GM19025 (cell line): ENCODE measurements at regions not wholly inside any gene's neighbourhood (a gene's known extent, or its start where the extent isn't known, plus 50 kb on each side); places are given as distances from the start of the nearest gene placed in this dataset.

Experiments
- ATAC-seq: cut with Tn5 transposase; IDR thresholded peaks from one replicate; pipeline ENCODE4 v1.9.1; 2021; ENCODE audit warnings: mild to moderate bottlenecking, low read depth, moderate library complexity; ENCODE audit not compliant: unreplicated experiment

DNA sequence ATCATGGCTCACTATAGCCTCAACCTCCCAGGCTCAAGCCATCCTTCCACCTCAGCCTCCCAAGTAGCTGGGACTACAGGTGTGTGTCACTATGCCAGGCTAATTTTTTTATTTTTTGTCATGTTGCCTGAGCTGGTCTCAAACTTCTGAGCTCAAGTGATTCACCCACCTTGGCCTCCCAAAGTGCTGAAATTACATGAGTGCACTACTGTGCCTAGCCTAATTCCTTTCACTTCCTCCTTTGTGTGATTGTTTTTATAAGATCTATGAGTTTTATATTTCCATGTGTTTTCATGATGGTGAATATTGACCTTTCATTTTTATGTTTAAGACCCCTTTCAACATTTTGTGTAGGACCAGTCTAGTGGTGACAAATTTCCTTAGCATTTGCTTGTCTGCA is 55.2 kb upstream of the IL12B start:
- ATAC-seq: no peak

DNA sequence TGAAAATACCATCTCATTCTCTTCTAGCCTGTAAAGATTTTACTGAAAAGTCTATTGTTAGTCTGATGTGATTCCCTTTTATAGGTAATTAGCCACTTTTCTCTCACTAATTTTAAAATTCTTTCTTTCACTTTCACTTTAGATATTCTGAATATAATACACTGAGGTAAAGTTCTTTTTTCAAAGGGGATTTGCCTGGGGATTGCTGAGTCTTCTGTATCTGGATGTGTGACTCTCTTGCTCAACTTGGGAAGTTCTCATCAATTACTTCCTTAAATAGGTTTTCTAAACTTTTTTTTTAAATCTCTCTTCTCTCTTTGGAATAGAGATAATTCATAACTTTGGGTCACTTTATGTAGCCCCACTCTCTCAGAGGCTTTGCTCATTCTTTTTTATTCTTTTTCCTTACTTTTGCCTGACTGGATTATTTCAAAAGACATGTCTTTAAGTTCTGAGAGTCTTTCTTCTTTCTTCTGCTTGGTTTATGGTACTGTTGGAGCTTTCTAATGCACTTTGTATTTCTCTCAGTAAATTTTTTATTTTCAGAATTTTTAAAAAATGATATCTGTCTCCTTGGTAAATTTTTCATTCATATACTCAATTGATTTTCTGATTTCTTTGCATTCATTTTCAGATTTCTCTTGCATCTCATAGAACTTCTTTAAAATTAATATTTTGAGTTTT is 55.9 kb upstream of the IL12B start:
- no peak for ATAC-seq

DNA sequence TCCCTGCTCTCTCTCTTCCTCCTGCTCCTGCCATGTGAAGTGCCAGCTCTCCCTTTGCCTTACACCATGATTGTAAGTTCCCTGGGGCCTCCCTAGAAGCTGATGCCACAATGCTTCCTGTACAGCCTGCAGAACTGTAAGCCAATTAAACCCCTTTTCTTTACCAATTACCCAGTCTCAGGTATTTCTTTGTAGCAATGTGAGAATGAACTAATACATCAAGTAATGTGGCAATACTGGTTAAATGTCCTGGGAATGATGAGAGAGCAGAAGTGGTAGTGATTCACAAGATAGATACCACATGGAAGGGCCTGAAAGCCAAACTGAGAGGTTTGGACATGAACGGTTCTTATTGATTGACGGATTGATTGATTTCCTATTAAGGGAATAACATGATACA is 62.6 kb upstream of the IL12B start:
- no peak for ATAC-seq

DNA sequence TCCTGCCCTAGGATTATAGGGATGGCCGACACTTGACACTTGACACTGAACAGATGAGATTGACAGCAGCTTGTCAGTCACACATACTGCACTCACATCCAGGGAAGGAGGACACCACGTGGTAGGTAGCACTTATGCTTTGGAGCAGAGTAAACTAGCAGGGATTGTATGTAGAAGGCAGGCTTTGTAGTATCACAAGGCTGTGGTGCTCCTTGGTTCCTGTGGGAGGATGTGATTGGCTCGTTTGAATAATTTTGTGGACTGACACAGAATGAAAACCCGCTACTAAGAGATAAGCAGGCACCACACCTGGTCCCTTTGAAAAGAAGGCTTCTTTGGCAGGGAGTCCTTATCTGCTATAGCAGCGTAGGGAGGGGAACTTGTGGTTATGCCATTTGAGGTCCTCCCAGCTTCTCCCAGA is 63.6 kb upstream of the IL12B start:
- no peak for ATAC-seq

- ATAC-seq: no peak
Observed at GRCh38 chr5:159395202-159395601, 64.9 kb upstream of the IL12B start.

DNA sequence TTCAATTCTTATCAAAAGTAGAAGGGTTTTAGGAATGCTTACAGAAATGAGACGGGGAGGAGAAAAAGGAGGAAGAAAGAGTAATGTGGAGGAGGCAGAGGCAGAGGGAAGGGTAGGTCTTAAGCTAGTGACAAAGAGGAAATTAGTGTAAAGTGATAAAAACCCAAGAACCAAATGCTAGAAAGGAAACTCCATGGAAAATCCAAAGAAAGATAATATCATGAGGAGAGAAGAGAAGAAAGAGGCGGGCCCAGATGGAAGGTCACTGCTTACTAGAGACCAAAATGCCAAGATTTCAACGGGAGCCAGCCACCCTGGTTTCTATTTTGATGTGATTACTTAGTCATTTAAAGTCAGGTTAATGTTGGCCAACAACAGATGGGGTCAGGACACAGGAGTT is 68.6 kb upstream of the IL12B start:
- no peak for ATAC-seq

DNA sequence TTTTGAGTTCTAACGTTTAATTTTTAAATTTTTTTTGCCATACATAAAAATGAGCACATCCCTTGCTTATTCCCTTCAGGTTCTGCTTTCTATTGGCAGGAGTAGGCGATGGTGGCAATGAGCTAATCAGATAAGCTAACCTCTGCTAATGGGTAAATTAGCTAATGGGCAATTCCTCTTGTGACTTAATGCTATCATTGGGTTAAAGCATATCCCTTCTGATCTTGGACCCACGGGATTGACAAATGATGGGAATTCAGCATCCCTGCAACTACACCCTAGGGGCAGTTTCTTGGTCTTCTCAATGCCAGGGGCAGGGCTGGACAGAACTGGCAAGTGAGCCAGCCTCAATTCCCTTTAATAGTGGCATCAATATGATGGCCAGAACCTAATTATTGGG is 70.2 kb upstream of the IL12B start:
- no peak for ATAC-seq

DNA sequence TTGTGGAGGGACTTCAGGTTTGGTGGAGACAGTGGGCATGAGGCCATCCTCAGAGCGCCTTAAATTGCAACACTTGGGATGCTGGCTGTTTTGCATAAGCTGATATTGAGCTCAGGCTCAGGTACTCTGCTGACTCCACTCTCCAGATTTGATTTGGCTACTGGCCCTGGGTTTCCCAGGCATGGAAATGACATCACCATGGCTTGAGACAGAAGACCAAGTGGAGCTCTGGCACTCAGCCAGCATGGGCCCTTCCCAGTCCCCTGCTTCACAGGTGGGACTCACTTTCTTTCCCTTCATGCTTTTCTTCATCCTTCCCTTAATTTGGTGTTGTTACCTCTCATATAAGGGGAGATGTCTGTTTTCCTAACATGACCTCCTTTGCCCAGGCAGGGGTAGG is 72.0 kb upstream of the IL12B start:
- ATAC-seq: no peak

GRCh38 chr5:159402856-159403255 is 72.6 kb upstream of the IL12B start:
- no peak for ATAC-seq

GRCh38 chr5:159403906-159404681 is 73.8 kb upstream of the IL12B start:
- ATAC-seq: no peak

DNA sequence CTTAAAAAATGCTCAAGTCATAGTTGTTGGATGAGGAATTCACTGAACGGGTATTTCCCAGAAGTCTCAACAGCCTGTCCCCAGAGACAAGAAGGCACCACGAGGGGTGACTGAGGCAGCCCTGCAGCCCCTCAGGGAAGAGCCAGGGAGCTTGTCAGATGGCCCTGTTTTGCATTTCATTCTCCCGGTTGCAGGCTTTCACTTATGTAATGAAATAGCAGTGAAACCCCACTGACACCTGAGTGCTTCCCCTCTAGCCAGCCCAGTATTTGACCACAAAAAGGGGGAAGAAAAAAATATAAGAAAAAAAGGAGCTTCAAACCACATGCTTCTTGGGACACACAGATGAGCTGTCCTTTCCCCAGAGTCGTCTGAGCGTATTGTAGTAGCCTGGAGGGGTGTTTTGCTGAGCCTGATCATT is 75.3 kb upstream of the IL12B start:
- ATAC-seq: peak; percentile 70

DNA sequence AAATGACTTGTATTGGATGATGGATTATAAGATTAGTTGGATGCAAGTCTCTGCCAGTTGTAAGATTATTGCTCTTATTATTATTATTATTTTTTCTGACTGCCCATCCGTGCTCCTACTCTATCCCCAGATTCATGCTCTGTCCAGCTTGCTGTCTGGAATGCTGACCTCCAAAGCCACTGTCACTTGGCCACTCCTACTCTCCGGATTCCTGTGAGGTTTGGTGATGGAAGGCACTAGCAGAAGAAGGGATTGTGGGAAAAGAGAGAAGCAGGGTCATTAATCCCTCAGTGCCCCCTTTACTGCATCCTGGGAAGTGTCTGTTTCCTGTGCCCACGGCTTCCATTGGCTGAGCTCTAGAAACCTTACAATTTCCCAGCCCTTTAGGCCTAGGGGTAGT is 76.3 kb upstream of the IL12B start:
- ATAC-seq: no peak

- no peak for ATAC-seq
Observed at GRCh38 chr5:159409801-159410200, 79.5 kb upstream of the IL12B start.

GRCh38 chr5:159410480-159410879 is 80.2 kb upstream of the IL12B start:
- ATAC-seq: no peak

DNA sequence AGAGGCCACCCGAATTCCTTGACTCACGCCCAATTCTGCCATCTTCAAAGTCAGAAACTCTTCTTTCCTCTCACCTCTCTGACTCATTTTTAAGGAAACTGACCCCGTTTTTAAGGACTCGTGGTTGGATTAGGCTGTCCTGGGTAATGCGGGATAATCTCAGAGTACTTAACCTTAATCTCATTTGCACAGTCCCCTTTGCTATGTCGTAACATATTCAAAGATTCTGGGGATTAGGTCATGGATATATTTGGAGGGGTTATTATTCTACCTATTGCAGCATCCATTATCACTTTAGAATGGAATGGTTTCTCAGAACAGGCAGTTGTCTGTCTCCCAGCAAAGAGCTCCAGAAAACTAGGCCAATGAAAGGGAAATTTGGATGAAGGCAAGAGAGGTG is 80.8 kb upstream of the IL12B start:
- no peak for ATAC-seq

DNA sequence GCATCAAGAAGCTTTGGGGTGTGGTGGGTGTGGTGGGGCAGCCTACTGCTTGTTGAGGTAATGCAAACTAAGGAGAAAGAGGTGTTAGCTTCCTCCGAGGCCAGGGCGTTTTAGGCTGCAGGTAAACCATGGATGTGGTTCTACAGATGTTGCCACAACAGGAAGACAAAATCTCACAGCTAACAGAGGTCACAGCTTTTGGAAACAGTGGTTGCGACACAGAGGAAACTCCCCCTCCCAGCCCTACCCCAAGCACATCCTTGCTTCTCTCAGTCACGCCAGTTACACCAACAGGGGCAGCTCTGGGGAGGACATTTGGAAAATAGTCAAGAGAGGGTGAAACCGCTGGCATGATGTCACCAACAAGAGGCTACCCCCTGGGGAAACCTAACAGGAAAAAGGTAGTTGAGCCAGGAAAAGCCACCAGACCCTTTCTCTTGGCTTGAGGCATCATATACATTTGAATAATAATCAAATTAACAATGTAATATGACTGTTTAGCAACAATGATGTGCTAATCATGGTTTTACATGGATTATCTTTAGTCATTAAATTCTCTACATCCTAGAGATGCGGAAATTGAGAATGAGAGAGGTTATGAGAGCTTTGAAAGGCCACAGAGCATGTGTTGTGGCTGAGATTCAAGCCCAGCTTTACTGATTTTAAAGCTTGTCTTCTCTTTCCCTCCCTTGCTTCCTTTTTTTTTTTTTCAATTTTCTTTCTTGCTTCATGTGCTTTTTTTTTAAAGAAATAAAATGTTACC is 82.2 kb upstream of the IL12B start:
- peak; percentile 51 for ATAC-seq

GRCh38 chr5:159414021-159414420 is 83.7 kb upstream of the IL12B start:
- ATAC-seq: no peak

DNA sequence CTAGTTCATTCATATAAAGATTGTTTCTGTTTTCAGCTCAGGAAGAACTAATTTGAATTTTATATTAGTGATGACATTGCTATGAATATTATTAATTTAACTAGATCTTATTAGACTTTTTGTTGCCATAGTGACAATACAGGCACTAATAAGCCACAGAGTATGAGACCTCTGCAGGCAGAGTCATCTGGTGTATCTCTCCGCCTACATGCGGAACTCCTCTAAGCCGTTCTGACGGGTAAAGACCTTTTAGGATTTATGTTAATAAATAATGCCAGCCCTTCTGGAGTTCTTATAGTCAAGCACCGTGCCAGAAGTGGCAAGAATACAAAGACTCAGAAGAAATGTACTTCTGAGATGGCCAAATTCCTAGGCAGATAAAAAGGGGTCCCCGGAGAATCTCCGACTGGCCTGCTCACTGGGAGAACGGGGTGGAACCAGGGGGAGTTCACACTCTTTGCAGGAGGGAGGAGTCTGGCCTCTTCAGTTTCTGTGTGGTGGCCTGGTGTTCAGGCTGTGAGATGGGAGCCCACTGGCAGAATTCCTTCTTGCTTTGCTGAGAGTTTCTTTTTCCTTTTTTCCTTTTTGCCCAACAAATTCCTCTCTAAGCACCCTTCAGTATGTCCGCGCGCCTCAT is 85.1 kb upstream of the IL12B start:
- ATAC-seq: no peak

GRCh38 chr5:159416438-159416837 is 86.2 kb upstream of the IL12B start:
- ATAC-seq: no peak

- ATAC-seq: no peak
Observed at GRCh38 chr5:159417170-159417569, 86.9 kb upstream of the IL12B start.

DNA sequence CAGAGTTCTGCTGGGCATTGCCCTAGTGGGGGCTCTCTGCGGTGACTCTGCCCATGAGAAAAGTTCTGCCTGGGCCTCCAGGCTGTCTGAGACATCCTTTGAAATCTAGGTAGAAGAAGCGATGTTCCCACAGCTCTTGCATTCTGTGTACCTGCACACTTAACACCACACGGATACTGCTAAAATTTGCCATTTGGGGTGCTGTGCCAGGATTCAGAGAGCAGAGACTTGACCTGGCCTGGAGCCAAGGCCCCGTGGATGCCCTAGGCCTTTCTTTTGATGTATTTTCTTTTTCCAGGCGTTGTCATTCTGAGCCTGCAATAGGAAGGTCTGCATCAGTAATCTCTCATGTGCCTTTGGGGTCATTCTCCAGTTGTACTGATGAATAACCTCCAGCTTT is 89.3 kb upstream of the IL12B start:
- no peak for ATAC-seq
